ENCODE measurements at regions not wholly inside any gene's neighbourhood (a gene's known extent, or its start where the extent isn't known, plus 50 kb on each side); places are given as distances from the start of the nearest gene placed in this dataset.

DNA sequence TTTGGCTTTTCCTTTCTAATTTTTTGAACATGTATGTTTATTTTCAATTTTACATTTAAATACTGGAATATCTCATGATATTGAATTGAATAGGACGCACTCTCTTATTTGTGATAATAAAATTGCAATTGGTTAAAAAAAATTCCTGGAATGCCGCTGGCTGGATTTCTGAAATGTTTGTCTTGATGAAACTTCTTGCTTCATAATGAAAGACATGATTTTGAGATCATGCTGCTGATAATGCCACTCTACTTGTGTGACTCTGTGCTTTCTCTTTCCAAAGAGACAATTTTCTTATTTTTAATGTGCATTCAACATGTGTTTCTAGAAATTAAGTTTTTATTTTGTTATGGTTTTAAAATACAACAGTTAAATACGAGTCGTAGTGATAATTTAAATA is 465.7 kb upstream of the FAR2 start:
- H3K4me1 ChIP-seq (ENCODE audit: low read depth): no peaks in the 10 kb centered on the region
- DNase-seq (ENCODE audit: low read depth in 1 of 2, low spot score in 1 of 2): peak in 1 of 2 donors; percentile 13
- TF ChIP-seq, protein P1, sequence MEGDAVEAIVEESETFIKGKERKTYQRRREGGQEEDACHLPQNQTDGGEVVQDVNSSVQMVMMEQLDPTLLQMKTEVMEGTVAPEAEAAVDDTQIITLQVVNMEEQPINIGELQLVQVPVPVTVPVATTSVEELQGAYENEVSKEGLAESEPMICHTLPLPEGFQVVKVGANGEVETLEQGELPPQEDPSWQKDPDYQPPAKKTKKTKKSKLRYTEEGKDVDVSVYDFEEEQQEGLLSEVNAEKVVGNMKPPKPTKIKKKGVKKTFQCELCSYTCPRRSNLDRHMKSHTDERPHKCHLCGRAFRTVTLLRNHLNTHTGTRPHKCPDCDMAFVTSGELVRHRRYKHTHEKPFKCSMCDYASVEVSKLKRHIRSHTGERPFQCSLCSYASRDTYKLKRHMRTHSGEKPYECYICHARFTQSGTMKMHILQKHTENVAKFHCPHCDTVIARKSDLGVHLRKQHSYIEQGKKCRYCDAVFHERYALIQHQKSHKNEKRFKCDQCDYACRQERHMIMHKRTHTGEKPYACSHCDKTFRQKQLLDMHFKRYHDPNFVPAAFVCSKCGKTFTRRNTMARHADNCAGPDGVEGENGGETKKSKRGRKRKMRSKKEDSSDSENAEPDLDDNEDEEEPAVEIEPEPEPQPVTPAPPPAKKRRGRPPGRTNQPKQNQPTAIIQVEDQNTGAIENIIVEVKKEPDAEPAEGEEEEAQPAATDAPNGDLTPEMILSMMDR (IDR thresholded peaks at IDR 0.05; ENCODE audit: low read depth, low read length): no peak
- no peak overlapping the region for H3K27ac ChIP-seq
- H3K4me3 ChIP-seq: no peak overlapping the region
- no peaks in the 10 kb centered on the region for H3K9me3 ChIP-seq (ENCODE audit: low read depth)
- H3K27me3 ChIP-seq: no peaks in the 10 kb centered on the region
- no peaks in the 10 kb centered on the region for H3K36me3 ChIP-seq

DNA sequence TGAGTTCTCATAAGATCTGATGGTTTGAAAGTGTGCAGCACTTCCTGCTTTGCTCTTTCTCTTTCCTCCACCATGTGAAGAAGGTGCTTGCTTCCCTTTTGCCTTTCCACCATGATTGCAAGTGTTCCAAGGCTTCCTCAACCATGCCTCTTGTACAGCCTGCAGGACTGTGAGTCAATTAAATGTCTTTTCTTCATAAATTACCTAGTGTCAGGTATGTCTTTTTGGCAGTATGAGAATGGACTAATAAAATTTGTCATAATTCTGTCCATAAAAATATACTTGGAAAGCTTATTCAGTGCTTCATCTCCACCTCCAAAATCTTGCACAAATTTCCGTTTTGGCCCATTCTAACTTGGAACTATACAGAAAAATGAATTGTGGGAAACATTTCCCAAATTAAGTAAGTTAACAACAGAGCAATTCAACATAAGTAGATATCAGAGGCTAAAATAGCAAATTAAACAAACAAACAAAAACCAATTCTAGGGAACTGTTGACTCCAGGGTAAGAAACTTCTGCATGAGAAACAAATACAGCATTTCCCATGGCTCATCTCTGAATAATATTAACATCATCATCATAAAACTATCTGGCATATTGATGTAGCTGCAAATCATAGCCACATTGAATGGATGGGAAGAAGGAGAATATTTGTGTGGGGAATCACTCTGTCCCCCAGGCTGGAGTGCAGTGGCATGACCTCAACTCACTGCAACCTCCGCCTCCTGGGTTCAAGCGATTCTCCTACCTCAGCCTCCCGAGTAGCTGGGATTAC is 459.5 kb upstream of the FAR2 start:
- Histone ChIP-seq H3K27ac (no peak overlapping the region), H3K27me3 (no peaks in the 10 kb centered on the region), H3K4me3 (no peak overlapping the region), H3K9me3 (ENCODE audit: low read depth) (no peaks in the 10 kb centered on the region), H3K36me3 (no peaks in the 10 kb centered on the region), H3K4me1 (ENCODE audit: low read depth) (no peaks in the 10 kb centered on the region)
- TF ChIP-seq, protein P1 (IDR thresholded peaks at IDR 0.05; ENCODE audit: low read depth, low read length): no peak
- no peak for DNase-seq (ENCODE audit: low read depth in 1 of 2, low spot score in 1 of 2)

DNA sequence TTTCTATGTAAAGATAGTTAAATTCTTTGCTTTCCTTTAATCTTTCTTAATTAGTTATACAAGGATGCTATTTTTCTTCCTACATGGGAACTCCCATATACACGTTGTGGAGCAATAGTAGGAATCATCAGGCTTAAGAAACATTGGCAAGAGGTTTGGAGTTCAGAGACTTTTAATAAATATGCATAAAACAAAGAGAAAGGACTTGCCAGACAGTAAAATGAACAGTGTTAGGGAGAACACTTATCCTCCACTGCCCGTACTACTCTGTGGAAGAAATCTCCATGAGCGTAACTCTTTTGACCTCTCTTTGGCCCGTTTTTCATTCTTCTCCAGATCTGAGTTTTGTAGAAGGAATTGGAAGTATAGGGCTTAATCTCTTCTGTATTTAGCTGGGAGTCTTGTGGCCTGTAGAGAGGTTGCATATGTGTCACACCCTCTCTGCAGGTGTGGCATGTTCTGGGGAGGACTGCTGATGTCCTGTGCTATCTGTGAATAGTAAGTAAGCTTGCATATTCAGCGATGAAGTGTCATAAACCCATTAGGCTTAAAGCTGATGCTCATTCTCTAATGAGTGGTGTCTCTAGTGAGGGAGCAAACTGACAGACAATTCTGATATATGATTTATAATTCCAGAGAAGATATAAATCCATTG is 455.4 kb upstream of the FAR2 start:
- TF ChIP-seq, protein P1 (IDR thresholded peaks at IDR 0.05; ENCODE audit: low read depth, low read length): no peak
- Histone ChIP-seq H3K4me3 (no peak overlapping the region), H3K36me3 (no peaks in the 10 kb centered on the region), H3K9me3 (ENCODE audit: low read depth) (no peaks in the 10 kb centered on the region), H3K27me3 (no peaks in the 10 kb centered on the region), H3K27ac (no peak overlapping the region), H3K4me1 (ENCODE audit: low read depth) (no peaks in the 10 kb centered on the region)
- DNase-seq (ENCODE audit: low read depth in 1 of 2, low spot score in 1 of 2): no peak

DNA sequence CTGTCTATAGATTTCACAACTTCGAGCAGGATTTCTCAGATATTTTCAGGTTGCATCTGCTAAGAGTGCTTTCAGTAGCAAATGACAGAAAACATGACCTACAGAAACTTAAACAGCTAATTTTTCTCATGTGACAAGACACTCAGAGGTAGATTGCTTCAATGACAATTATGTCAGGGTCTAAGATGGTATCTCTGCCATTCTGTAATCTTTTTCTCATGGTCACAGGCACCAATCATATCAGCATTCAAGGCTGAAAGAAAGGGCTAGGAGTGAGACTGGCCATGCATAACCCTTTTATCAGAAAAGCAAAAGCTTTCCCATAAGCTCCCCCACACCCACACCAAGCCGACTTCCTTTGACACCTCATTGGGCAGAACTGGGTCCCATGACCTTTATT is 450.5 kb upstream of the FAR2 start:
- Histone ChIP-seq H3K4me3 (no peak overlapping the region), H3K4me1 (ENCODE audit: low read depth) (no peaks in the 10 kb centered on the region), H3K9me3 (ENCODE audit: low read depth) (no peaks in the 10 kb centered on the region), H3K27ac (no peak overlapping the region), H3K36me3 (no peaks in the 10 kb centered on the region), H3K27me3 (no peaks in the 10 kb centered on the region)
- TF ChIP-seq, protein P1 (IDR thresholded peaks at IDR 0.05; ENCODE audit: low read depth, low read length): no peak
- no peak for DNase-seq (ENCODE audit: low read depth in 1 of 2, low spot score in 1 of 2)

DNA sequence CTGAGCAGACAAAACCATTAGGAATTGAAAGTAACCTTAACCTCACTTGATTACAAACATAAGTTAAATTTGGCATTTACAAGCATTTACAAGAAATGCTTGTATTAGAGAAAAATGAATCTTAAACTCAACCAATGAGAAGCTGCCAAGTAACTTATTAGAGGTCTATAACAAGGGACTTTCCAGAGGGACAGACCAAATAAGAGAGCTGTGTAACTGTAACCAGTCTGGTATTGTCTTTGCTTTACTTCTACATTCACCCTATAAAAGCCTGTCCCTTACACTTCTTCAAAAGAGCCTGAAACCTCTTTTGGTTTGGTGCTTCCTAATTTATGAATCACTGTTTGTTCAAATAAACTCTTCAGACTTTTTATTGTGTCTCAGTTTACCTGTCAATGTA is 450.0 kb upstream of the FAR2 start:
- H3K4me1 ChIP-seq (ENCODE audit: low read depth): no peaks in the 10 kb centered on the region
- no peaks in the 10 kb centered on the region for H3K27me3 ChIP-seq
- TF ChIP-seq, protein P1 (IDR thresholded peaks at IDR 0.05; ENCODE audit: low read depth, low read length): no peak
- no peaks in the 10 kb centered on the region for H3K36me3 ChIP-seq
- no peaks in the 10 kb centered on the region for H3K9me3 ChIP-seq (ENCODE audit: low read depth)
- DNase-seq (ENCODE audit: low read depth in 1 of 2, low spot score in 1 of 2): no peak
- H3K4me3 ChIP-seq: no peak overlapping the region
- no peak overlapping the region for H3K27ac ChIP-seq
